NCI-H2171 (cell line): ENCODE measurements at regions not wholly inside any gene's neighbourhood (a gene's known extent, or its start where the extent isn't known, plus 50 kb on each side); places are given as distances from the start of the nearest gene placed in this dataset.

Experiments used
- DNase-seq: peaks from one replicate; lab custom pipeline; 2025; lab: John Stamatoyannopoulos, UW

GRCh38 chr4:36719425-36719824 lies 438.0 kb downstream of the DTHD1 start:
- no peak for DNase-seq

DNA sequence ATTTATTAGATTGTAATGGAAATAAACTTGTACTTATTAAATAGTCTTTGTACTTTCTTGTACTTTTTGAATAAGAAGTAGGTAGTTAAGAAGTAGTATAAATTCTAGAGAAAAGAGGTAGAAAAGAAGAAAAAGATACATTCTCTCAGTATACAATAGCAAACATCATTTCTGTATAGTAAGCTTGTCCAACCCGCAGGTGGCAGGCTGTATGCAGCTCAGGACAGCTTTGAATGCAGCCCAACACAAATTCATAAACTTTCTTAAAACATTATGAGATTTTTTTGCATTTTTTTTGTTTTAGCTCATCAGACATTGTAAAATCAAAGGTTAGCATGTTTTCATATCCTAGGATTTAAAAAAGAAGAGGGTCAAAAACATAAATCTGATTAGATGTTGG lies 441.6 kb downstream of the DTHD1 start:
- no peak for DNase-seq

DNA sequence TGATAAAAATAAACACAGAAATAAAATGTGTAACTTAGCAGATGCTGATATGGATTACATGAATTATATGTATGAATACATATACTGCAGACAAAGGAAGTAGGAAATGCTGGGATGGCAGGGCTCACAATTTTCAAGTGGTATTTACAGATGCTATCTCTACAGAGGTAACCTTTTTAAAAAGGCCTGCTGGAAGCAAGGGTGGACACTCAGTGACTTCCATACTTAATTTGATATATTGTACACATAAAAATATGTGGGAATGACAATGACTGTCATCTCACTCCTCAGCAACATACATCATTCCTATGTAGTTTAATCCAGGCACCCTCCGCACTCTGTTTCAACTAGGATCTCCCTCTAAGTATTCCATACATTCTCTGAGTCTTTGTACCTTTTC lies 452.9 kb downstream of the DTHD1 start:
- no peak for DNase-seq

- DNase-seq: peak; percentile 3
Observed at GRCh38 chr4:36737691-36738090, 456.3 kb downstream of the DTHD1 start.

DNA sequence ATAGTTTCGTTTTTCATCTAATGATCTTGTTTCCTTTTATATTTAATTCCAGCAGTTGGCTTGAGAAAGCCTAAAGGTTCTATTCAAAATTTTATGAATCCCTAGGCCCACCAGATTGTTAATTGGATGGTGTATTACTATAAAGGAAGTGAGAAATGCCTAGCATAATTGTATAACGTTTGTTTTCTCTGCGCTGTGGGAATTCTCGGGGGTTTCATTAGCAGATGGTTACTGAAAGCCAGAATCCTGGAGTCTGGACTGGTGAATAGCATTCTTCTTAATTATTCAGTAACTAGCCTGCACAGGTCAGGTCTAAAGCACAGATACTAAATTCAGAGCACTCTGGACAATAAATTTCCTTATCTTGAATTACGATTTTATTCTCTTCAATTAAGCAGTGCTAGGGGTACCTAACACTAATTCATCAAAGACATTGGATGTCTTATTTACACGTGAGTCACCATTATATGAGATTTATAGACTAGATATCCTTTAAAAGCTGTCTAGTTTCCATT lies 459.4 kb downstream of the DTHD1 start:
- DNase-seq: peak; percentile 3

DNA sequence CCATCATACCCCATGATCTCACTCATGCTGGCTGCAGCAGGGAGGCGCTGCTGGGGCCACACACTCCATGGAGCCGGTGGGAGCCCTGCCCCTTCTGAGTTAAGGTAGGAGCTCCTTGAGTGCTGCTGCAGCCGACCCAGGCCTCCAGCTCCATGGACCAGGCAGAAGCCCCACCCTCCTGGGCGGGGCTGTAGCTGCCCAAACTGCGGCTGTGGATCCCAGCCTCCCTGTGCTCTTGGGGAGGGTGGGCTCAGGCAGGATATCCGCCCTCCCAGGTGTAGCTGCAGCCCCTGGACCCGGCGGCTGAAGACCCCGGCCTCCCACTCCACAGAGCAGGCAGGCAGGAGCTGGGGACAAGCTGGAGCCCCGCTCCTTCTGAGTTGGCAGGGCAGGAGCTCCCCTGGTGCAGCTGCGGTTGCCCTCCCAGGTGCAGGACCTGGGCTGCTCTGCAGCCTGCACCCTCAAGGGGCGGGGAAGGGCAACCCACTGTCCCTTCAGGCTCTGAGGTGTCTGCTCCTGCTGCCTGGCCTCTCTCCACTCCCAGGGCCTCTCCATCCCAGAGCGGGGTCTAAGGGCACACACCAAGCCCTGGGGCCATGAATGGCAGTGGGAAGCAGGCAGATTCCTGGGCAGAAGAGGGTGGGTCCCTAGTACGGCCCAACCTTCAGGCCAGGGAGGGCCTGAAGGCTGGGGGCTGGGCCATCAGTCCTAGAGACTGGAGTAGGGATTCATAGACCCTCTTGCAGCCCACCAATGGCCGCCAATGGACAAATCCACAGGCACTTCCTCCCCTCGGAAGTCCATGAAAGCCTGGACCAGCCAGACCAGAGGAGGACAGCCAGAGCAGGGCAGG lies 466.1 kb downstream of the DTHD1 start:
- DNase-seq: no peak

- DNase-seq: no peak
Observed at GRCh38 chr4:36753048-36753447, 471.6 kb downstream of the DTHD1 start.

GRCh38 chr4:36757580-36758311 lies 476.3 kb downstream of the DTHD1 start:
- no peak for DNase-seq

GRCh38 chr4:36758312-36759178 lies 477.1 kb downstream of the DTHD1 start:
- DNase-seq: no peak

DNA sequence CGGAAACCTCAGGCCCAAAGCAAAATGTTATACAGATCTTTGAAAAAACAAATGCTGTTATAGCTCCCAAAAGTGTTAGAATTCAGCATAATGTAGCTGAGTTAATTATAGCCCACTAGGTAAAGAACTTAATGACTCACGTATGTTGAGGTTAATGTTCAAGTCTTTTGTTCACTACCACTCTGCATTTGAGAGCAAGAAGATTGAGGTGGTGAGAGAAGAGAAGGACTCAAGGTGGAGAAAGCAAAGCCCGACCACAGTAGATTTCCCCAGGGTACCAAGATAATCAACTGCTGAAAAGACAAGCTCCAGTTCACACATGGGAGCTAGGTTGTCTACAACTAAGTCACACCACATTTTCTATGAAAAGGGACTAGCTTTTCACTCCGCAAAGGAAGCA lies 480.2 kb downstream of the DTHD1 start:
- no peak for DNase-seq

GRCh38 chr4:36763814-36764213 lies 480.7 kb upstream of the NWD2 start:
- DNase-seq: no peak

DNA sequence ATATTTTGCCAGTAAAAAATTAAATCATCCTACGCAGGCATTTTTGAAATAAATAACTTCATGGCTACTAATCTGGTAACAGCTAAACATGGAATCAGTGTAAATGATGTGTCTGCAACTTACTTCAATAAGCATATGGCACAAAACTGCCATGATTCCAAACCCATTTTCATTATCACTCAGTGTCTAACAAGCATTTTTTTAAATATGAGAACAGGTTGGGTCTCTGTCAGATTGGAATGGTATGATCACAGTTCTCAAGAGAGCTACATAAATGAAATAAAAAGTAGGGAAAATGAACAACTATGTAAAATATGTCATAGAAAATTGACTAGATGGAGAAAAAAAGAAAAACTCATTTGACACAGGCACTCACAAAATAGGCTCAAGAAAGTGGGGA lies 476.9 kb upstream of the NWD2 start:
- DNase-seq: no peak

DNA sequence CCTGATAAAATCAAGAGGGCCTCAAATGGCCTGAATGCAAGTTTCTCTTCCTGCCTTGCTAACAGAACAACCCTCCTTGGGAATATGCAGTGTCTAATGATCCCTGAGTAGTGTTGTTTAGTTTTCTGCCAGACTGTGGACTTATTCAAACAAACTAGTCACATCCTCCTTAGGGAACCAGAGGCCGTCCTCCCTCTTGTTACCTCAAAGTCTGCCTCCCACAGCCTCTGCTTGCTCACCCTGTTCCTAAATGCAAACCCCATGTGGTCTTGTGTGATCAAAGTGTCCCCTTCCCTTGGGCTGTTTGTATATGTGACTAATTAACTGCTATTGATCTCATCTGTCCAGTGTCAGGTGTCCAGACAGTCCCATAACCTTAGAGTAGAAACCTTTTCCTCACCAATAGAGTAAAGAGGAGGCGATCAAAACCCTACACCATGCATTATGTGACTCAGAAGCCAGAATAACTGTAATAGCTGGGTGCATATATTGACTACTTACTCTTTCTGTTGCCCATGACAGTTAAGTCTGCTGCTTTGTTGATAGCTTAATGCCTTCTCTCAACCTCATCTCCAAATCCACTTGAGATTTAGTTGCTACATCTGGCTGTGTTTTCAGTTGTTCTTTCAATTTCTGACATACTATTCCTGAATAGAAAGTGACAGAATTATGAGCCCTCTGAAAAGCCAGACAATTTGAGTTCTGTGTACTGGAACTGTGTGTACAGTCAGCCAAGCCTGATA lies 473.0 kb upstream of the NWD2 start:
- DNase-seq: no peak

- no peak for DNase-seq
Observed at GRCh38 chr4:36772154-36772516, 472.4 kb upstream of the NWD2 start.

DNA sequence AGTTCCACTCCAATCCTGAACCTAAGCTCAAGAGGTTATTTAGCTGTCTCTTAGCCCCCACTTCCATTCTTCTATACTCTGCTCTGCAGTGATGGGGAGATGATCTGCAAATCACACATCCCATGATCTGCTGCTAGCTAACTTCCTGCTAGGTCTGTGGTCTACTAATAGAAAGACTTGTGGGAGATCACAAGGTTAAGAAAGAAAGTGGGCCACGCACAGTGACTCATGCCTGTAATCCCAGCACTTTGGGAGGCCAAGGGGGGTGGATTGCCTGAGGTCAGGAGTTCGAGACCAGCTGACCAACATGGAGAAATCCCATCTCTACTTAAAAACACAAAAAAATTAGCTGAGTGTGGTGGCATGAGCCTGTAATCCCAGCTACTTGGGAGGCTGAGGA lies 471.1 kb upstream of the NWD2 start:
- no peak for DNase-seq

- no peak for DNase-seq
Observed at GRCh38 chr4:36775544-36775943, 469.0 kb upstream of the NWD2 start.

DNA sequence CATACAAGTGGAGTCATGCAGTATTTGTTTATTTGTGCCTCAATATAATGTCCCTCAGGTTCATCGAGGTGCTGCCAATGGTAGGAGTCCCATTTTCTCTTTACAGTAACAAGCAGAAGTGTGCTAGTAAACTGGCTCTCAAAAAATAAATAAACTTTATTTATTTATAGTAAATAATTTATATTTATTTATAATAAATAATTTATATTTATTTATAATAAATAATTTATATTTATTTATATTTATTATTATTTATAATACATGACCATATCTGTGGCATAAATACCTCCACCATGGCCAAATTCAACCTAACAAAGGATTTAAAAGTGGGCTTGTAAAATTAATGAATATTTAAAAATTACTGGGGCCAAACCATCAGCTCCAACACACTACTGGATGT lies 464.9 kb upstream of the NWD2 start:
- DNase-seq: no peak

GRCh38 chr4:36785973-36786372 lies 458.6 kb upstream of the NWD2 start:
- DNase-seq: no peak

GRCh38 chr4:36786519-36786918 lies 458.0 kb upstream of the NWD2 start:
- no peak for DNase-seq

DNA sequence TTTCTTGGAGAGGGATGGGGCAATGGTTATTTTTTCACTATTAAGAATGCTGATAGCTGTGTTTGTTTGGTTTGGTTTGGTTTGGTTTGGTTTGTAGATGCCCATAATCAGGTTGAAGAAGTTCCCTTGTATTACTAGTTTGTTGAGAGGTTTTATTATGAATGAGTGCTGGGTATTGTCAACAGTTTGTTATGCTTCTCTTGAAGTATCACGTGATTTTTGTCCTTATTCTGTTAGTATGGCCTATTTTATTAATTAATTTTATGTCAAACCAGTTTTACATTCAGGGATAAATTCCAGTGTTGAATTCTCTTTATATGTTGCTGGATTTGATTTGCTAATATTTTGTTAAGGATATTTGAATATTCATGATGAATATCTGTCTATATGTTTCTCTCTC lies 449.8 kb upstream of the NWD2 start:
- no peak for DNase-seq

DNA sequence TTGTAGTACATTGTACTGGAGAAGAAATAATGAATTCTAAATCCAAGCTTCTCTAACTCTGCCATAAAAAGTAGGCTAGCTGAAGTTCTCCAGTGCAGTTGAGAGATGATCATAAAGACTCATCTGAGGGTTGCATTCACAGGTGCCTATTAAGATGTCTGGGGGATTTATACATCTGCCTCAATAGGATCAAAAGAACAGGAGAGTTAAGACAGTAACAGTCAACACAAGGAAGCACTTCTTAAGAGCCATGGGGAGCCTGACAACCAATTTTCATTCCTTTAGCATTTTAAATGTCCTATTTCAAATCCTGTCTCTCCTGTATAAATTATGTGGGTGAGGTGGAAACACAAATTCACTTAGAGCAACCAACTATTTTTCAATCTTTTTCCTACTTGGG lies 432.4 kb upstream of the NWD2 start:
- DNase-seq: no peak

DNA sequence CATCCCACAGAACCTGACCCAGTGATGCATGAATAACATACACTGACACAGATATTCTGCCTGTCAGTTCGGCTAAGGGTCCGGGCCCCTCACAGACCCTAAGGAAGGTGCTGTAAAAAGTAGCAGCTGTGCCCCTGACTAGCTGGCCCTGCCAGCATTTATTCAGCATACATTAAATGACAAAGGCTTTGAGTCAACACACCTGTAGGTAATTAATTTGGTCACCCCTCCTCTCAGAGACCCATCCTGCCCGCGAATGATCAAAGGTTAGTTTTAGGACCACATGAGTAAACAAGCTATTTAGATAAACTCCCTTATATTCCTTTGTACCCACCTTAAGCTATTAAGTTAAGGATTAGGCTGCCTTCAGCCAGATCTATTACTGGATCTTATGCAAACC lies 429.0 kb upstream of the NWD2 start:
- DNase-seq: no peak
